DMS153 (cell line): ENCODE measurements at regions not wholly inside any gene's neighbourhood (a gene's known extent, or its start where the extent isn't known, plus 50 kb on each side); places are given as distances from the start of the nearest gene placed in this dataset.

ENCODE experiments used
- DNase-seq: peaks from one replicate; lab custom pipeline; 2025; lab: John Stamatoyannopoulos, UW

DNA sequence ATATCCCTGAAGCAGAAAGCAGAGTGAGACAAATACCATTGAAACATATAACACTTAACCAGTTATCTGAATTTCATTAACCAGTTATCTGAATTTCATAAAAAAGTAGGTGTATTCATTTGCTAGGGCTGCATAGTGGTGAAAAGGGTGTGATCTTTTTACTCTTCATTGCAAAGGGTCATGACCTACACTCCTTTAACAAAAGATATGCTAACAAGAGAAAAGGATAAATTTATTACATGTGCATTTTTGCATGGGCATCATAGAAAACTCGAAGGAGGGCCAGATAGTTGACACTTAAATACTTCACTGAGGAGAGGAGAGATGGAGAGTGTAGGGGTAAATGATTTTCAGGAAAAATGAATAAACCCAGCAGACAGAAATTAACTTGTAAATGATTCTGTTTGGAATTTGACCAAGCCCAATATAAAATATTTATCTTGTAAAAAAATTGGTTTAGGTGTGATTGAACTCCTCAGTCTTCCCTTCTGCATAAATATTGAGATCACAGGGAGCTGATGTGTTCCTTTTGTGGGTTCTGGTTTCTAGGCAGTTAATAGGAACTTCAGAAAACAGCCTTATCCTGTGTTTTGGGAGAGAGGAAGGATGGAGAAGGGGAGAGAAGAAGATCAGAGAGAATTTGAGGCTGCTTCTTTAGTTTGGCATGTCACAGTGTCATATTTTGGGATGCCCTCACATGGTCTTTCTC is 372.5 kb upstream of the SYT4 start:
- no peak for DNase-seq

DNA sequence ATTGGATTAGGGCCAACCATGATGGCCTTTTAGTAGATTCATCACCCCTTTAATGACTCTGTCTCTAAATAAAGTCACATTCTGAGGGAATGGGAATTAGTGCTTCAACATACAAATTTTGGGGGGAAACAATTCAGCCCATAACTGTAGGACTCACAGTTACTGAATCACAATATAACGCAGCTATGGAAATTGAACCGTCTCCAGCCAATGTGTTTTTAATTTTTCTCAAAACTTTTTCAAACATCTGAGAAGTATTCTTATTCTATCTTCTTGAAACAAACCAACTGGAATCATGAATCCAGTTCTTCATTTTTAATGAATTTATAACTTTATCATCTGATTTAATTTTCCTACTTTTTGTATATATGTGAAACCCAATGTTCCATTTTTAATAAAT is 373.1 kb upstream of the SYT4 start:
- DNase-seq, result no peak

DNA sequence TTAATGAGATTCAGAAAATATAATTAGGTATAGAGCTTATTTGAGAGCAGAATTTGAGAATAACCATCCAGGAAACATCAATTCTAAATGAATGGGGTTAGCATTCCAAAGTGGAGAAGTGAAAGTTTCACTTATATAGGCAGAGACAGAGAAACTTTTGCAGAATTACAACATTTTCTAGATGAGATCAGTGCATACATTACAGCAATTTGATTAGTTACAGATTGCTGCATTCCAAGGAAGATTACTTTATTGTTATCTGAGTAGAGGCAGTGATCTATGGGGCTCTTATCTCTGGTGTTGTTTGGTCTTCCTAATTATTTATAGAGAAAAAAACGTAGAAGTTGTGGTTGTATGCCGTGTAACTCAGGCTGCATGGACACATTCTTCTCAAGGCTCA is 373.8 kb upstream of the SYT4 start:
- no peak for DNase-seq

DNA sequence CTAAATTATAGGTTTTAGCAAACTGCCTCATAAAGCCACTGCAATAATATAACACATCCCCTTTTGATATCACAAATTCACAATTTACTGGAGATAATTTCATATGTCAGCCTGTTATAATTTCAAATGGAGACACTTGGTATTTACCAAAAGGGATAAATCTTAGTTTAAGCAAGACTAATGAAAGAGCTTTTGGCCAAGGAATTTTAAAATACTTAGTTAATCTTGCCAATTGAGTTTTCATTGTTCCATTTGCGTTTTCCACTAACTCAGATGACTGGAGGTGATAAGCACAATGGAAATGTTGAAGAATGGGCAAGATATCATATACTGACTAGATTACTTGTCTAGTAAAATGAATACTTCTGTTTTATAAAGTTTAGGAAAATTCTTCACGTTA is 379.3 kb upstream of the SYT4 start:
- no peak for DNase-seq

DNA sequence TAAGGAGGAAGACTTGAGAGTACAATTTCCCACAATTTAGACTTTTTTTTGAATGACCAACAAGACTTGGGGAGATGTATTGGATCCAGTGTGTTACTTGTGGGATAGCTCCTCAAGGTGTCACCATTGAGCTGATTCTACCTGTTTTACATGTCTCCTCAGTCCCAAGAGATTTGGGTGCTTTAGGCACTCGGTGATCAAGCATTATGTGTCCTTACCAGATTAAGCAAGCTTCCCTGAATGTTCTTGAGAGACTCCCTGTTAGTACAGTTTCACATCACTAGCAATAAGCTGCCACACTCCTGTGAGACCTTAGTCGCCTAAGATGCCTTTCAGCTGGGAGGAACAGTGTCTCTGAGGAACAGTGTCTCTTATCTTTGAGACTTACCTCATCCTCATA is 384.3 kb upstream of the SYT4 start:
- DNase-seq, result peak; percentile 61

DNA sequence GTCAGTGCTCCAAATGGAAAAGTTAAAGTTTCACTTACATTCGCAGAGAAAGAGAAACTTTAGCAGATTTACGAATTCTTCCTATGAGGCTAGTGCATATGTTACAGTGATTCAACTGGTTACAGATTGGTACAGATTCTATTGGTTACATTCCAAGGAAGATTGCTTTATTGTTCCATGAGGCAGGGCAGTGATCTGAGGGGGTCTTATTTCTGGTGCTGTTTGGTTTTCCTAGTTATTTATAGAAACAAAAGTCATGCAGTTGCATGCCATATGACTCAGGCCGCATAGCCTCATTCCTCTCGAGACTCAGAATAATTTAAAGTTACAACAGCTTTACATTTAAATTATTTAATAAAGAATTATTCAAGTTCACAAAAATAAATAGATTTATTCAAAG is 385.4 kb upstream of the SYT4 start:
- no peak for DNase-seq

DNA sequence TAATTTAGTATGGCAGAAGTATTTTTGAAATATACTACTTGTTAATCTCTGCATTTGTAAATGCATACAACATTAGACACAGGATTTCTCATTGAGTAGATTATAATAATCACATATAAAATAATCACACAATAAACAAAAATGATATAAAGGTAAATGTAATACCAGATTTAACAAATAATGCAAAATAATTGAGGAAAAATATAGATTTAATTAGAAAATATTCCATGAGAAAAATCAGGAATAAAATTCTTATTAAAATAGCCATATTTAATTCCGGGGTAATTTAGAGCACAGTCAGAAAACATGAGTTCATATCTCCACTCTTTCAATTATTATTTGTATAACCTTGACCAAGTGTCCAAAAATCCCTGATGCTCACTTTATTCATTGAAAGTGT is 385.9 kb upstream of the SYT4 start:
- no peak for DNase-seq

DNA sequence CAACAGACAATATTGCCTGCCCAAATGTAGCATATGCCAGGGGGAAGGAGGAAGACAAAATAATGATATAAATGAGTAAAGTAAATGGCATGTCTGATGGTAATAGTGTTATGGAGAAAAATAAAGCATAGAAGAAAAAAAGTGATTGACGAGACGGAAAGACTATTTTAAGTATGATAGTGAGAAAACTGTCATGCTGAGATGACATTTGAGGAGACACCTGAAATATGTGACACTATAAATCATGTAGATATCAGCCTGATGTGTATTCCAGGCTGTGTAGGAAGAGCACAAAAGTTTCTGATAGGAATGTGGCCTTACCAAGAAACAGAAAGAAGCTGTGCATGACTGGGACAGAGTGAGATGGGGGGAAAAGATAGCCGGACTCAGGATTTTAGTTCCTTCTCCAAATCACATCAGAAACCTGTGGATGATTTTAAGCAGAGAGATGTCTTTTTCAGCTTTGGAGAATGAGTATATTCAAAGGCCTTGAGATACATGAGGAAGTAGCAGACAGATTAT is 387.3 kb upstream of the SYT4 start:
- no peak for DNase-seq

DNA sequence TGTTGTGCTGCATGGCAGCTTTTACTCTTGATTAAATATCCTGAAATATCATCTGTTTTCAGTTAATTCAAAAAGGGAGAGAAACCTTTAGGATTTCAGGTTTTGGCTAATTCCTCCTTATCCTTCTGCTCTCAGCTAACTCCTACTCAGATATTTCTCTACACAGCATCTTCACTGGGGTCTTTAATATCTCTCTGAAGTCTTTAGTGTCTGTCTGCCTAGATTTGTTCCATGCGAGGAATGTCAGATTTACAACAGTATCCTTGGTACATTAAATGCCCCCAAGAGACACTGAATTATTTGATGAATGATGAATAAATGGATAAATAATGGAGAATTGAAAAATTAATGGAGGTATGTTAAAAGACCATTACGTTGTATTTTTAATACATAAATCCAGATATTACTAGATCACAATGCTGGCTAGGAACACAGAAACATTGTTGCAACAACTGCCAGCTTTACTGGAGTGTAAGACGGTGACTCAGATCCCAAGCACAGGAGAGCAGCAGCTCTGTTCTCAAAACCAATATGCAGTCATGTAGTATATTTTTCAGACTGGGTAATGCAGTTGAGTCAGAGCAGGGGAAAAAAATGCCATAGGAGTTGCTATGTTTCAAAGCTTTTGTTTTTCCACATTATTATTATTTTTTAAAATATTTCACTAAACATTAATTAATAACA is 388.0 kb upstream of the SYT4 start:
- no peak for DNase-seq

DNA sequence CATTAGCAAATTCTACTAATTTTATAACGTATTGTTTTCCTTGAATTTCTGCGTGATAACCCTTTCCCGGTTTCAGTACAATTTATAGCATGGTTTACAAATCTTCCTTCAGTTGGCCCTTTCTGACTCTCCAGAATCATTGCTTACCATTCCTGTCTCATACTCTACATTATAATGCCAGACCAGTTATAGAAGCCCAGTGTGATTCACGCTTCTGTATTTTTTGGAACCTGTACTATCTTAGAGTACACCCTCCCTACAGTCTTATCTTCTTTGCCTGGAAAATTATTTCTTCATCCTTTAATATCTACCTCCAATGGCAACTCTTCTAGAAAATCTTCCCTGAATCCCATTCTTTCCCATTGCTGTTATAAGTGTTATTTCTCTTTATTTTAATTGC is 391.6 kb upstream of the SYT4 start:
- no peak for DNase-seq

DNA sequence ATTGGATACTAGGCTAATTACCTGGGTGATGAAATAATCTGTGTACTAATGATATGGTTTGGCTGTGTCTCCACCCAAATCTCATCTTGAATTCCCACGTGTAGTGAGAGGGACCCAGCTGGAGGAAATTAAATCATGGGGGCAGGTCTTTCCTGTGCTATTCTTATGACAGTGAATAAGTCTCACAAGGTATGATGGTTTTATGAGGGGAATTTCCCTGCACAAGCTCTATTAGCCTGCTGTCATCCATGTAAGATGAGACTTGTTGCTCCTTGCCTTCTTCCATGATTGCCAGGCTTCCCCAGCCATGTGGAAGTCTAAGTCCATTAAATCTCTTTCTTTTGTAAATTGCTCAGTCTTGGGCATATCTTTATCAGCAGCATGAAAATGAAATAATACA is 394.1 kb upstream of the SYT4 start:
- no peak for DNase-seq

DNA sequence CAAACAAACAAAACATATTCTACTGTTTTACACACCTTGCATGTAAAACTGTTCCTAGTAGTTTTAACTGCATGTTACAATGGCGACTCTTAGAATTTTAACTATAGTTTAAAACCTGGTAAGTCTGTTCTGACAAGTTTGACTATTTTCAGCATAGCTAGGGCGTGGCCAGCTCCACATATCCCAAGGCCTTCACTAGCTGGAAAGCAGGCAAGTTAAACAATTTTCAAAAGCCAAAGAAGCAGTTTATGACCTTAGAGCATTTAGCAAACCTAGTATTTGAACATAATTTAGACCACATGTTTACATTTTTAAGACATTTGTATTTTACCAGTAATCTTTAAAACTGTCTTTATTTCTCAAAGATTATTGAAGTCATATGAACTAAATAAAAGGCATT is 402.8 kb upstream of the SYT4 start:
- no peak for DNase-seq

DNA sequence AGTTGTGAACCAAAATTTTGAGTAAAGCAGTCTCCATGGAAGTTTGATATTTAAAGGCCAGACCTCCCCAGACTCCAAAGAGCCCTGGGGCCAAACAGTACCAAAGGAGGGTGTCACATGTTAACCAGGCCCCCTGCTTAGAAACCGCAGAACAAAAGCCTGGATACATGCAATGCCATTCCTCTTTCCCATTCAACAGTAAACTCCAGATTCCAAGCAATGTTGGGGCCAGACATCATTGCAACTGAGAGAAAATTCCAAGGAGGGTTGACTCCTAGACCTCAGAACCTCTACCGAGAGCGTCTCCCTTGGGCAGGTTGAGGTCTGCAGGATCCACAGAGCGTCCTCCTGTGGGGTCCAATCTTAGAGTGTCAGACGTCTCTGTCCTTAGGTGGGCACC is 404.4 kb upstream of the SYT4 start:
- DNase-seq, result no peak

DNA sequence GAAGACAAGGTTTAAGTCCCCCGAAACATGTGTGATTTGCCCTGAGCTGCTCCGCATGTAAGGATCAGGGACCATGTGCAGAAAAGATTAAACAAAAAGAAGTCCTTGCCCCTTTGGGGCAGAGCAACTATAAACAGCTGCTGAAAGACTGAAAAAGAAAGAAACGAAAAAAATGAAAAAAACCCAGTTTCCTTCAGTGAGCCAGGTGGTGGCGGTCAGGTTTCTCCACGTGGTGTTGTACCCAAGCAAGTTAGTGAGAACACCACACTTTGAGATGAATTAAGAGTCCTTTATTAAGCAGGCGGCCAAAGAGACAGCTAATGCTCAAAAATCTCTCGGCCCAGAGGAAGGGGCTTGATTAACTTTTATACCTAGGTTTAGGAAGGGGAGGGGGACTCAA is 404.9 kb upstream of the SYT4 start:
- no peak for DNase-seq

DNA sequence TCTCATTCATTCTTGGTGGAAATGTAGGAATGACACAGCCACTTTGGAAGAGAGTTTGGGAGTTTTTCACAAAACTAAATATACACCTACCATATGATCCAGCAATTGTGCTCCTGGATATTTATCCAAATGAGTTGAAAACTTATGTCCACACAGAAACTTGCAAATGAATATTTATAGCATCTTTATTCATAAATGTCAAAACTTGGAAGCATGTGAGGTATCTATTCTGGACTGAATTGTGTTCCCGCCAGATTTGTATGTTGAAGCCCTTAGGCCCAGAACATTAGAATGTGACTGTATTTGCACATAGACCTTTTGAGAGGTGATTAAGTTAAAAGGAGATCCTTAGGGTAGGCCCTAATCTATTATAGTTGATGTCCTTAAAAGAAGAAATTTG is 409.4 kb upstream of the SYT4 start:
- no peak for DNase-seq

DNA sequence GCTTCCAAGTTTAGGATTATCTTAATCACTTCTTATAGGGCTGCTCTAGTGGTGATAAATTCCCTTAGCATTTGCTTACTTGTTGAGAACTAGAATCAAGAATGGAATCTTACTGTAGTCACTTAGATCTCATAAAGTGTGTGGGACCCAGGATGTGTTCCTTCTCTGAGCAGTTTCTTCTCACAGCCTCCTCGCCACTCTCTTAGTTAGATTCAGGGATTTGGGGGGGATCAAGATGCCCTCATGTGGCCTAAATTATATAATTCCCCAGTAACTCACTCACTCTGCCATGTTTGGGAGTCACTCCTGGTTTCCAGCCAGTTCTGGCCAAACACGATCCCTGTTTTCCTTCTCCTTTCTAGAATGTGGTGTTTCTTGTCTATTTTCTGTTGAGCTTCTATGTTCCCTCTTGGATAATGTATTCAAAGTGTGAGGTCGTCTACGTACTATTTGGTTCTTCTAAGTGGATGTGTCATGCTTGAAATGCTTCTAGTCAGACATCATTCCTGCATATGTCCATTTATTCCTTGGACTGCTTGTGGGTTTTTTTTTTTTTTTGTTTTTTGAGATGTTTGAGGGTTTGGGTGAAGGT is 414.9 kb upstream of the SYT4 start:
- no peak for DNase-seq

DNA sequence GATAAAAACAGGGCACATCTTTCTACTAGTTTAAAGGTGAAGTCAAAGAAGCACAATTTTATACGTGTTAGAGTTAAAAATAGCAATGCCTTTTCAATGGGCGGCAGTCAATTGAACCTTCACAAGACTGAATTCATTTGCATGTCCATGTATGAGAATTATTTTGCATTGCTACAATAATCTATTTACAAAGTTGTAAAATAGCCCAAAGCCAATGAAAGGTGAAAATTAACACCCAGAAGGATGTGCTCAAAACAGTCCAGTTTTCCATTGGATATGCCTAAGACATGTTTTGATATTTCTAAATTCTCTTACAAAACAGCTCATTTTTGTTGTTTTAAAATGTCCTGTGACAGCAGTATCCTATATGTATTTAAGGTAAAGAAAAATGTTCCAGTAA is 425.1 kb upstream of the SYT4 start:
- no peak for DNase-seq

DNA sequence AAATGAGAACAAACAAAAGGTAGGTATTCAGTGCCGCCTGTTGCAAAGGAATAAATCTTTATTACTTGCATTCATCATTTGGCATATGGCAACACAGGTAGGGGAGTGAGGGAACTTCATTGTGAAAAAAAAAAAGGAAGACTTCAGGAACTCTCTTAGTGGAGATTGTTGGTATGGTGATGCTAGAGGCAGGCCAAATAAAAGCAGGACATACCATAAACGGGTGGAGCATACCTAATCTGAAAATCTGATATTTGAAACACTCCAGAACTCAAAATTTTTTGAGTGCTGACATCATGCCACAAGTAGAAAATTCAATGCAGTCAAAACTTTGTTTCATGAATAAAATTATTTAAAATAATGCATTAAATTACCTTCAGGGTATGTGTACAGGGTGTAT is 425.8 kb upstream of the SYT4 start:
- no peak for DNase-seq

DNA sequence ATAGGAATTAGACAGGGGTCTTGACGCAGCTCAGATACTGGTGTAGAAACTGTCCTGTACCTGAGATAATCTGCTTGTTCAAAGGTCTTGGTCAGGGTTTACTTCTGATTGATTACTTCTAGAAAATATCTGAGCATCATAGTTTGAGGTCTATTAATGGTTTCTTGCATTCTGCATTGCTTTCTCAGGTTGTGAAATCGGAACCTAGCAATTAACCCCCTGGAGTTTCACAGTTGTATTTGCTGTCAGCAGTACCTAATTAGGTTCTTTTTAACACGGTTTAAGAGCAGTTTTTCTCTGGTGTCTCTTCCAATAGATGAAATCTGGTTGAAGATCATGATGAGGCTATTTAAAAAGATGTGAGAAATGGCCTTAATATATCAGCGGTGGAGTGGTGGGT is 428.6 kb upstream of the SYT4 start:
- DNase-seq, result no peak

DNA sequence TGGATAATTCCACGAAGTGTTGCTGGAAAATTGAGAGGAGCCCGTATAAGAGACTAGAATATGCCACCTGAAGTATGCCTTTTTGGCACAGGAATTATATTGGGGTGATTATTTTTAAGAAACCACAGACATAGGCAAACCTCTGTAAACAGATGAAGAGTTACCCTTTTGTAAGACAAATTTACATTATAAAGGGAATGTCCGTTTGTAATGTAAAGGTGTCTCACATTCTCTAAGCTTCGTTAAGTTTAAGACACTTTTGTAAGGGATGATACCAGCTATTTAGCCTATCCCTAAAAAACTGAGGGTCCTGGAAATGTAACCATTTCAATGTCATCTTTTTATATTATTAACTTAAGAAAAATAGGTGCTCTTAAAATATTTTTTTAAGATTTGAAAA is 432.8 kb upstream of the SYT4 start:
- DNase-seq, result no peak

DNA sequence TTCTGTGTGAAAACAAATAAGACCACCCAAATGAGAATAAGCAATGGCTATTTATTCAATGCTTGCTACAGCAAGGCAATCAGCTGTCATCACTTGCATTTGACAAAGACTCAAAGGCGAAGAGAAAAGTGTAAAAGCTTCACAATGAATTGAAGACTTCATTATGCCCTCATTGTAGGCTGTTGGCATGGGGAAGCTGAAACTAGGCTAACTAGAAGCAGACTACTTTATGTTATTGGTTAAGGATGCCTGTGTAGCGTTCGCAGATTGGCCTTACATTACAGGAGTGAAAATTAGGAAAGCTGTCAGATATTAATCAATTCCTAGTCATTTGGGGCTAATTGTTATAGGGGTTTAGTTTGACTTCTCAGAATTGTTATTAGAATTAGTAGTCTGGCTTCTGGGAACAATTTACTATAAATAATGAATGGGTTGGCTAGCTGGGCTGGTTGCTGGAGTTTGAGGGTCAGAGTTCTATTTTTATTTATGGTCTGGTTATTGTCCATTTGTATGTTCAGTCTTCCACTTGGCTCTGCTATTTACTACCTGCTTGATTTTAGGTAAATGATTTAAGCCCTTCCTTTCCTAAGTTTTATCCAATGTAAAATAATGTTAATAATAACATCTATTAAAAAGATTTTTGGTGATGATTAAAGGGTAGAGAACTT is 437.2 kb upstream of the SYT4 start:
- no peak for DNase-seq

DNA sequence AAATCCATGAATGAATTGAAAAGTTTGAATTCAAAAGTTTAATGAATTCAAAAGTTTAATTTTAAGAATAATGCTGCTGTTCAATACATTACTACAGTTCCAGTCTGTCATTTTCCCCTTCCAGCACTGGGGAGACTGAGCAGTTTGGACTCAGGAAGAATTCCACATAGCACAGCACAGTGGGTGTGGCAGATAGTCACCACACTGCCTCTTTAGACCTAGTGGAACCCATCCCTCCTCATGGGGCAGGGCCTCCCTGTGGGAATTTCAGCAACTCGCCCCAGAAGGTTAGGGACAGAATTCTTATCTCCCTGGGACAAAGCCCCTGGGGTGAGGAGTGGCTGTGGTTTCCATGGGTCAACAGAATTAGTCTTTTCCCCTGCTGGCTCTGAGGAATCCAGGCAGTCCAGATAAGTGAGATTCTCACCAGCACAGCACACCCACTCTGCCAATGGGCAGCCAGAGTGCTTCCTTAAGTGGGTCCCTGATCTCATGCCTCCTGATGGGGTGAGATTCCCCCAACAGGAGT is 442.0 kb upstream of the SYT4 start:
- no peak for DNase-seq

DNA sequence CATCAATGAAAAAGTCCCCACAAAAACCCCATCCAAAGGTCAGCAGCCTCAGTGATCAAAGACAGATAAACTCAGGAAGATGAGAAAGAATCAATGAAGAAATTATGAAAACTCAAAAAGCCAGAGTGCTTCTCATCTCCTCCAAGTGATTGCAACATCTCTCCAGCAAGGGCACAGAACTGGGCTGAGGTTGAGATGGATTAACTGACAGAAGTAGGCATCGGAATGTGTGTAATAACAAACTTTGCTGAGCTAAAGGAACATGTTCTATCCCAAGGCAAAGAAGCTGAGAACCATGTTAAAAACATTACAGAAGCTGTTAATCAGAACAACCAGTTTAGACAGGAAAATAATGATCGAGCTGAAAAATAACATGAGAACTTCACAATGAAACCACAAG is 442.8 kb upstream of the SYT4 start:
- no peak for DNase-seq
